Activated CD8-positive, alpha-beta memory T cell treated with anti-CD3 and anti-CD28 coated beads for 36 hours (primary cell): ENCODE measurements at regions not wholly inside any gene's neighbourhood (a gene's known extent, or its start where the extent isn't known, plus 50 kb on each side); places are given as distances from the start of the nearest gene placed in this dataset.

Source experiments
- CTCF ChIA-PET: fragments of 350-600 bp; sonication (Branson Sonifier 250); formaldehyde crosslinking; loops from one replicate; lab custom pipeline; 2021; ENCODE audit warnings: antibody characterized with exemption; lab: Charles Lee
- POLR2A ChIA-PET: fragments of 350-600 bp; sonication (Branson Sonifier 250); formaldehyde crosslinking; loops from one replicate; lab custom pipeline; 2021; ENCODE audit warnings: antibody characterized with exemption; lab: Charles Lee

- ChIA-PET POLR2A (no interaction called here), CTCF (interaction anchor here (0.6 to 7.4 kb wide), 7 partner anchors 8 to 150 kb away, joined by 3 to 57 read pairs (median 3); no protein-coding TSS in a partner anchor)
Measured at GRCh38 chr14:76919431-76920330, 93.5 kb downstream of the LRRC74A start.
